Brain microvascular endothelial cell (primary cell): ENCODE measurements at regions not wholly inside any gene's neighbourhood (a gene's known extent, or its start where the extent isn't known, plus 50 kb on each side); places are given as distances from the start of the nearest gene placed in this dataset.

Source experiments
- DNase-seq: peaks from one replicate; pipeline ENCODE4 v3.0.0-alpha.2; 2020
- H3K27ac ChIP-seq: fragments of 250-450 bp; sonication (Bioruptor Pico); 2 replicates; pipeline ENCODE4 v1.5.1; 2020; ENCODE audit warnings: mild to moderate bottlenecking, moderate library complexity
- H3K27me3 ChIP-seq: fragments of 250-450 bp; sonication (Bioruptor Pico); replicated peaks from 2 replicates; pipeline ENCODE4 v1.5.1; 2020; ENCODE audit warnings: mild to moderate bottlenecking
- H3K36me3 ChIP-seq: fragments of 250-450 bp; sonication (Bioruptor Pico); replicated peaks from 2 replicates; pipeline ENCODE4 v1.5.1; 2020; ENCODE audit warnings: mild to moderate bottlenecking
- H3K4me3 ChIP-seq: 2 replicates; pipeline ENCODE4 v1.5.1; 2011; ENCODE audit warnings: low read depth, mild to moderate bottlenecking, control low read depth, low read length, moderate library complexity
- CTCF ChIP-seq: IDR thresholded peaks from 2 replicates; pipeline ENCODE4 v1.5.1; 2011; ENCODE audit warnings: low read depth, mild to moderate bottlenecking, moderate library complexity, low read length, control low read depth, inconsistent platforms; ENCODE audit errors: missing control alignments
- in situ Hi-C: cut with HindIII; loops from 2 replicates; pipeline ENCODE4 v1.10.0; 2017; ENCODE audit warnings: low sequenced_read_pairs, low pct_ligation_motif_present

GRCh38 chr20:53750827-53751619 lies 157.4 kb upstream of the ZNF217 start:
- no peaks in the 10 kb centered on the region for H3K36me3 ChIP-seq
- H3K27ac ChIP-seq, result peak overlapping the region; percentile 38
- in situ Hi-C loops, result no loop called here
- no peaks in the 10 kb centered on the region for H3K27me3 ChIP-seq
- TF ChIP-seq CTCF, result no peak
- no peak overlapping the region for H3K4me3 ChIP-seq
- peak; percentile 58 for DNase-seq

GRCh38 chr20:53749499-53749898 lies 155.9 kb upstream of the ZNF217 start:
- DNase-seq, result no peak
- no peaks in the 10 kb centered on the region for H3K36me3 ChIP-seq
- H3K4me3 ChIP-seq, result no peak overlapping the region
- peak; percentile 13 for TF ChIP-seq CTCF
- in situ Hi-C loops, result no loop called here
- no peaks in the 10 kb centered on the region for H3K27me3 ChIP-seq
- H3K27ac ChIP-seq, result no peak overlapping the region

- Histone ChIP-seq H3K4me3 (no peak overlapping the region), H3K27ac (no peak overlapping the region), H3K27me3 (no peaks in the 10 kb centered on the region), H3K36me3 (no peaks in the 10 kb centered on the region)
- in situ Hi-C loops, result no loop called here
- no peak for DNase-seq
- no peak for TF ChIP-seq CTCF
Measured at GRCh38 chr20:53748821-53749421, 155.3 kb upstream of the ZNF217 start.

GRCh38 chr20:53748176-53748575 lies 154.5 kb upstream of the ZNF217 start:
- Histone ChIP-seq H3K36me3 (no peaks in the 10 kb centered on the region), H3K27ac (no peak overlapping the region), H3K4me3 (no peak overlapping the region), H3K27me3 (no peaks in the 10 kb centered on the region)
- no peak for TF ChIP-seq CTCF
- no peak for DNase-seq
- in situ Hi-C loops, result no loop called here

- Histone ChIP-seq H3K36me3 (no peaks in the 10 kb centered on the region), H3K4me3 (no peak overlapping the region), H3K27me3 (no peaks in the 10 kb centered on the region), H3K27ac (no peak overlapping the region)
- no peak for TF ChIP-seq CTCF
- no peak for DNase-seq
- in situ Hi-C loops, result no loop called here
Measured at GRCh38 chr20:53743607-53744260, 150.1 kb upstream of the ZNF217 start.
